GM19463 (cell line): ENCODE measurements at regions not wholly inside any gene's neighbourhood (a gene's known extent, or its start where the extent isn't known, plus 50 kb on each side); places are given as distances from the start of the nearest gene placed in this dataset.
A peak's percentile ranks its signal among the peaks of the same experiment; 100 is the strongest.
"Not testable (repeated sequence)": the region's sequence is repeated elsewhere in the genome, so short reads cannot be mapped to it uniquely, and the experiment has no call there.

ENCODE experiments used
- ATAC-seq: cut with Tn5 transposase; IDR thresholded peaks from one replicate; pipeline ENCODE4 v1.9.1; 2021; ENCODE audit warnings: mild to moderate bottlenecking, moderate library complexity; ENCODE audit not compliant: unreplicated experiment

DNA sequence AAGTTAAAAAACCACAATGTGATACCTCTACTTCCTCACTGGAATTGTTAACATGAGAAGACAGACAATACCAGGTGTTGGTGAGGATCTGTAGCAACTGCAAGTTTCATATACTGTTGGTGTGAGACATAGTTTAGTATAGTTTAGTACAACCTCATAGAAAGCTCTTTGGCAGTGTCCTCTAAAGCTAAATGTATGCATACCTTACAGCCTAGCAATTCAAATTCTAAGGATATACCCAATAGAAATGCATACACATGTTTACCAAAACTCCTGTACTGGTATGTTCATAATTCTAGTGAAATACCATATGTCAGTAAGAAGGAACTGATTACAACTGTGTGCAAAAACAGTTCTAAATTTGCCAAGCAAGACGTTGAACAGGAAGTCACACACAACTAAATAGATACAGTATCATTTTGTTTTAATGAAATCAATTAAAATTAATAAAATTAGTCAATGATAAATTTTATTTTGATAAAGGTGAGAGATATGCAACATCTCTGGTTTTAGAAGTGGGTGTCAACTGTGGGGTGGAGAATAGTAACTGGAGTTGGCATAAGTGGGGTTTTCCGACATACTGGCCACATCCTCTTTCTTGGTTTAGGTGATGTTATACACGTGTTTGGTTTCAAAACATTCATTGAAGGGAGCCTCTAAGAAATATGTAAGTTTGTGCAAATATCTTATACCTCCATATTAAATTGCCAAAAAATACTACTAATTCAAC, 450.7 kb downstream of the PTPRC start:
- ATAC-seq: peak; percentile 87

DNA sequence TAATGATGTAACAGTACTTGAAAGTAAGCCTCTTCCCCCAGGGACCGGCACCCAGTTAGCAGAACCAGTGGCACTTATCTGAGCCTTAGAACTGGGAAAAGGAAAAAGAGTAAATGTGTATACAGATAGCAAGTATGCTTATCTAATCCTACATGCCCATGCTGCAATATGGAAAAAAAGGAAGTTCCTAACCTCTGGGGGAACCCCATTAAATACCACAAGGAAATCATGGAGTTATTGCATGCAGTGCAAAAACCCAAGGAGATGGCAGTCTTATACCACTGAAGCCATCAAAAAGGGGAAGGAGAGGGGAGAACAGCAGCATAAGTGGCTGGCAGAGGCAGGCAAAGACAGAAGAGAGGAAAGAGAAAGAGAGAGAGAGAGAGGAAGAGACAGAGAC, 456.8 kb downstream of the PTPRC start:
- ATAC-seq: not testable (repeated sequence)

DNA sequence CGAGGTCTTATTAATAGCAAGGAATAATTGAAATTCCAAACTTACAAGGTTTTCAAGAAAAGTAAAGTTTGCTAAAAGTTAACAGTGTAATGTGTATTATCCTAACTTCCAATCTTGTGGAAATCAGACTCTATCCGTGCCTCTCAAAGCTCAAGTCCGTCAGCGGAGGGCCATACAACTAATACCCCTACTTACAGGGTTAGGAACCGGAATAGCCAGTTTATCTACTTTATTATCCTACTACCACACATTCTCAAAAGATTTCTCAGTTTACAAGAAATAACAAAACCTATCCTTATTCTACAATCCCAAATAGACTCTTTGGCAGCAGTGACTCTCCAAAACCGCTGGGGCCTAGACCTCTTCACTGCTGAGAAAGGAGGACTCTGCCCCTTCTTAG, 457.8 kb downstream of the PTPRC start:
- no peak for ATAC-seq

DNA sequence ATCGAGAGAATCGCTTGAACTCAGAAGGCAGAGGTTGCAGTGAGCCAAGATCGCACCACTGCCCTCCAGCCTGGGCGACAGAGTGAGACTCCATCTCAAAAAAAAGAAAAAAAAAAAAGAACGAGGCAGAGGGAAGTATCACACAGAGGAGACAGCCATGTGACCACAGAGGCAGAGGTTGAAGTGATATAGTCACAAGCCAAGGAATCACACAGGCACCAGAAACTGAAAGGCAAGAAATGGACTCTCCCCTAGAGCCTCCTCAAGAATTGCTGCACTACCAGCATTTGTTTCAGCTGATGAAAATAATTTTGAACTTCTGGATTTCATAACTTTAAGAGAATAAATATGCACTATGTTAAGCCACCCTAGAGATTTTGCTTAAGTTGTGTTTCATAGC, 459.6 kb downstream of the PTPRC start:
- ATAC-seq: peak; percentile 44

DNA sequence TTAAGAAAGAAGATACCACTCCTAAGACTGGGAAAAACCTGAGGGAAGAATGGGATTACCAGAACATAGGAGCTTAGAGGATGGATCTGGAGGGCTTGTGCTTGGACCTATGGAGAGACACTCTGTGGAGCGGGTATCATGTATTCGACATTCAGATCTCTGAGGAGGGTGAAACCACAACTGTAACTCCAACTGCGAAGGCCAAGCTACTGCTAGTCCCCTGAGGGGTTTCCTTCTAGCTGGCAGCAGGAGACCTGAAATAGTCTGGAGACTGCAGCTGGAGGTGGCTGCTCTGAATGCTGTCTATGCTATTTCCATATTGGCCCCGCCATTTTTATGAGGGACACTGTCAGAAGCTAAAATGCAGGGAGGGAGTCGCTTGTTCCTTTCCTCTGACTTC, 462.3 kb downstream of the PTPRC start:
- no peak for ATAC-seq

DNA sequence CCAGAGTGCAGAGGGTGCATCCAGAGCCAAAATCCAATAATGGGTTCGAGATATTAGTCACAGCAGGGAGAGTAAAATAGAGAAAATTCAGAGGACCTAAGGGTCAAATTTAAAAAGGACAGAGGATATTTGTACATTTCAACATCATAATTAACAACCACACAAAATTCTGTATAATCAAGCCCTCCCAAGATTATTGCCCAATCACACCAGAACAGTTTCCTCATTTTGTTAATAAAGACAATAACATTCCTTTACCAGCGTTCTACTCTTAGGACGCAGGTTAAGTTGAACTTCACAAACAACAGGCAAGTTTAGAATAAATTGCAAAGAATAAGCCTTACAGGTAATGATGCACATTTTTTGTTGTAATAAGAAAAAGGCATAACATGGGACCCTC, 462.8 kb downstream of the PTPRC start:
- no peak for ATAC-seq

DNA sequence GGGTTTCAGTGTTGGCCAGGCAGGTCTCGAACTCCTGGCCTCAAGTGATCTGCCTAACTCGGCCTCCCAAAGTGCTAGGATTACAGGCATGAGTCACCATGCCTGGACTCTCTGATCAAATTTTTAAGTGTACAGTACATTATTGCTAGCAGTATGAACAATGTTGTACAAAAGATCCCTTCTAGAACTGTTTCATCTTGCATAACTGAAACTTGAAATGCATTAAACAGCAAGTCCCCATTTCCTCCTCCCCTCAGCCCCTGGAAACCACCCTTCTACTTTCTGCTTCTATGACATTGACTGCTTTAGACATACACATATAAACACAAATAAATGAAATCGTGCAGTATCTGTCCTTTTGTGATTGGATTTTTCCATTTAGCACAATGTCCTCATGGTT, 463.4 kb downstream of the PTPRC start:
- peak; percentile 78 for ATAC-seq

DNA sequence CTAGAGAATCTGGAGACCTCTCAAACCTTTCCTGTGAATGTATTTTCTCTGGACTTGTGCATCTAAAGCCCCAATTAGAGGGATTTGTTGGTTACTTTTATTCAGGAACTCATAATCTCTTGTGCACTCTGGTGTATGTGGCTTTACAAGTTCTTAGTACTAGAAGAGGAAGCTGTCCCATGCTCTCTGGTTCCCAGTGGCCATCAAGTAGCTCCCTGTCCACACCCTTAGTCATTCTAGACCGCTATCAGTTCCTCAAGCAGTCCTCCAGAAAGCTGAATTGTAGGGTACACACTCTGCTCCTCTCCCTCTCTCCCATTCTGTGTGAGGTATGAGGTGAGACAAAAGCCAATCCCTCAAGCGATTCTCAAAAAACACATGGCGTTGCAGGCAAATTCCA, 470.3 kb downstream of the PTPRC start:
- no peak for ATAC-seq

DNA sequence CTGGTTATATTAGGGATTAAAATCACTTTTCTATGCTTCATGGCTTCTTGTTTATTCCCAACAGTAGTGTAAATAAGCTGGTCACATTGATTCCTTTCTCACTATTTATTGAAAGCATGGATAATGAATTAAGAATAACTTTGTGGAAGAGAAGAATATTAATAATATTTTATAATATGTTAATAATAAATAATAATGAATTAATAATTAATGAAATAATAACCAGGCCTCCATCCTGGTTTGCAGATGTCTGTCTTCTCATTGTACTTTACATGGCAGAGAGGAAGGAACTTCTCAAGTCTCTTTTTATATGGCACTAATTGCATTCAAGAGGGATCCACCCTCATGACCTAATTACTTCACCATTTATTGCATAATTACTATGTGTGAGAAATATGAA, 473.5 kb downstream of the PTPRC start:
- ATAC-seq: no peak

DNA sequence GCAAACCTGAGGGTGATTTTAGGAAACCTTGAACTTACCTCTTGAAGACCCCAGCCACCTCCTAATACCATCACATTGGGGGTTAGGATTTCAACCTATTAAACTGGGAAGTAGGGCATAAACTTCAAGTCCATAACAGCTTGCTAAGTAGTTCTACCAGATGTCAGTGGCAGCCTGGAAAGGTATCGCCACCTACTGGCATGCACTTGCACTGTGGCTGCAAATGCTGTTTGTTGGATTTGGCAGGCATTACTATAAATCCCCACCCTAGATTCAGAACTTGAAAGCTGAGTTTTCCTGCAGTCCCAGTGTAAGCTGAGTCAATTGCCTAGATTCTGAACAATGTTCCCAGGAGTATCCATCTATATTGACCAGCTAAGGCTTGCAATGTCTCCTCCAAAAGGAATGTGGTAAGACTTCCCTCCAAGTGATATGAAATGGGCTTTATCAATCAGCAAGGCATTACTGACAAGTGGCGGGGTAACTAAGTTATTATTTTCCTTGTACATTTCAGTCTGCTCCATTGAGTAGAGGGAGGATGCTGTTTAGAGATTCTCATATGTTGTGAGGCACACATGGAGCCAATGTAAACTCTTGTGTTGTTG, 474.5 kb downstream of the PTPRC start:
- no peak for ATAC-seq

DNA sequence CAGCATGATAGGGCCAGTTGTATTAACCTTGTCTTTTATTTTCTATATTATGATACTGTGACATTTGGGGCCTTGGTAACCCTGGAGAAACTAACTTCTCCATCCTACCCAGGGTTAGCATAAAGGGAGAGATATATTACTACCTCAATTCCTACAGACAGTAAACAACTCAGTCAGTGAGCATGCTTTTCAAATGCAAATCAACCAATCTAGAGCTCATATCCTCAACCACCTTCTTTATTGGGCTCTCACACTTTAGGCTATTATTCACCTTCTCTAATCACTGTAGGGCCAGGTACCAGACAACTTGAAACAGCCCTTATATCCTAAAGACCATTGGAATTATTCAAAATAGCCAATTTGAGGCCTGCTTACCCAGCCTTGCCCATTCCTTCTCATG, 477.6 kb downstream of the PTPRC start:
- no peak for ATAC-seq

DNA sequence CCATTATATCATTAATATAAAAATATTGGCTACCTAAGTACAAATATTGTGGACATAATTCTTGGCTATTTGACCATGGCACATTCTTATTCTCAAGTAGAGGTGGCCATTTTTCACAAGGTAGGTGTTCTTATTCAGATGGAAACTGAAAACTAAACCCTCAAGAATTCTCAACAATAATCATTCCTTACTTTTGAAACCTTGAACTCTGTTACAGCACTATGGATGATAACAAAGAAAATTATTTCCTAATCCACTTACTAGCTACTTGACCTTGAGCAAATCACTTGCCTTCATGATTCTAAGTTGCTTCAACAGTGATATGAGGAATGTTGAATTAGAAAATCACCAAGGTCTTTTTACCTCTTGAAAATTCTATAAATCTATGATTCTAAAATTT, 482.2 kb downstream of the PTPRC start:
- ATAC-seq: no peak

DNA sequence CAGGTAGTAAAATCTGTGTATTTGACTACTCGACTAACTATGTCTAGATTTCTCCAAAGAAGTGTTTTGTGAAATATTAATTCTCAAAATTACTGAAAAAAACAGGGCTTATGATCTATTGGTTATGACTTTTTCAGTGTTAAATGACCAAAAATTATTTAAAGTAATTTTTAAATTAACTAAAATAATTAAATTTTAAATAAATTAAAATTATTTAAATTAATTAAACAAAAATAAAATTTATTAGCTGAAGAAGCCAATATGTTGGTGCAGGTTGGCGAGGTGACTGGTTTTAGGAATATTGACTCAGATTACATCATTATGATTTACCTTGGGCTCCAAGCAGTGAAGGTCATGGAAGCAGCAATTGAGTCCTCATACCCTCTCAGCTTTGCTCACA, 483.2 kb downstream of the PTPRC start:
- no peak for ATAC-seq

DNA sequence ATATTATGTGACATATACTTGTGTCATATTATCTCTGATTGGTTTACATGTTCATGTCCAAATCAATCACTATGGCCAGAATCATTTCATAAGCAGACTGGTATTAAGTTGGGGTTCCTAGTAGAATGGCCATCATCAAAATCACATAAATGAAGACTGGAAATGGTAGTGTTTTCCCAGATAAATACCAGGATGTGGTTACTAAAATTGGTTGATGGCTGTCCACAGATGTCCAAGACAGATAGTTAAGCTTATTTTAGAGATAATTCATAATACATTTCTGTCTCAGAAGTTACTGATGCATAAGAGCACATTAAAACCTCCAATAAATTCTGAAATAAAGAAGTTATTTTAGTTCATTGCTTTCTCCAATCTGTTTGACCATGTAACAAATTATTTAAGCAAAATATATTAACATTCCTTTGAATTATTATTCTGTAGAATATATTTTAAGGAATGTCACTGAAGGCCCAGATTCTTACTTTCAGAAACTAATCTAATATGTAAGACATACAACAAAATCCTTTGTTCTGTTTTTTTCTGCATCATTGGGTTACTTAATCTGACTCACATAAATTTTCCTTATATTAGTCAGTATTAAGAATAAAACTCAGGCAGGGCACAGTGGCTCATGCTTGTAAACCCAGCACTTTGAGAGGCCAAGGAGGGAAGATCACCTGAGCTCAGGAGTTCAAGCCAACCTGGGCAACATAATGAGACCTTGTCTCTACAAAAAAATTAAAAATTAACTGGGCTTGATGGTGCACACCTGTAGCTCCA, 483.9 kb downstream of the PTPRC start:
- ATAC-seq: no peak

DNA sequence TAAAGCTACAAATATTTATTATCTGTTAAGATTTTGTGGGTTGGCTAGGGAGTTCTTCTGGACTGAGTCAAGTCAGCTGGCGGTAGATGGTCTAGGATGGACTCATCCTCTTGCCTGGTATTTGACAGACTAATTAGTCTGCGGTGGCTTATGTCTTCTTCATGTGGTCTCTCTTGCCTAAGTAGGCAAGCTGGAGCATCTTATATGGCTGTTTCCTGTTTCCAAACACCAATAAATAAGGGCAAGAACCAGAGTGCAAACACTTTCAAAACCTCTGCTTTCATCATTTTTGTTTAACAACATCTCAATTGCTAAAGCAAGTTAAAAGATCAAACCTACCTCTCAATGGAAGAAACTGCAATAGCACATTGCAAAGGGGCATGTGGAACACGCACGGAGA, 484.8 kb downstream of the PTPRC start:
- no peak for ATAC-seq

DNA sequence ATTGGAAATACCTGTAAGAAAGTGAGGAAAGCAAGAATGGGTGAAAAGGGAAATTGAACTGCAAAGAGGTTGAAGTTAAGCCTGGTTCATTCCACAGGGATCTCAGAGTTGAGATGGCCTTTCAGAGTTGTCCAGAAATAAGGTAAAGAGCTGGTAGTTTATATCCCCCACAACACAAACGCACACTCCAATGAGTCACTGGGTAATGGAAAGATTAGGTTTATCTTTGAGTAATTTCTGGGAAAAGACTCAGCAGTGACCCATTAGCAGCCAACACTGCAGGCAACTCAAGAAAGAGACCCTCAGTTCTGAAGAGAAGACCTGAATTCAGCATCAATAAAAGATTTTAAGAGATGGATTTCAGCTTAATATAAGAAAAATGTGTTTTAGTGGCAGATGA, 485.5 kb downstream of the PTPRC start:
- no peak for ATAC-seq

DNA sequence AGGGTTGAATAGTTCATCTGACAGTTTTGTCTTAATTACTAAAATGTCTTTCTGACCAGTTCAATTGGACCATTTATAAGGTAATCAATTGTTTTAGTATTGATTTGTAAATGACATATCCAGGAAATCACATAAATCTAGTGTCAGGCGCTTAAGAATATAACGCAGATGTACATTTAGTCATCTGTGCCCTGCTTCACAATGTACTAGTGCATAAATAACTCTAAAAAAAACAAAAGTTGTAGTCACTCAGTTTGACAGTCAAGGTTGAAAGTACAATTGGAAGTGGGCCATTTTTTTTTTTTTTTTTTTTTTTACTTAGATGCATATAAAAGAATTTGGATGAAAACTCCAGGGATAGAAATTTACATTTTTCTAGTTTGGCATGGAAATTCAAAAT, 490.4 kb downstream of the PTPRC start:
- no peak for ATAC-seq

DNA sequence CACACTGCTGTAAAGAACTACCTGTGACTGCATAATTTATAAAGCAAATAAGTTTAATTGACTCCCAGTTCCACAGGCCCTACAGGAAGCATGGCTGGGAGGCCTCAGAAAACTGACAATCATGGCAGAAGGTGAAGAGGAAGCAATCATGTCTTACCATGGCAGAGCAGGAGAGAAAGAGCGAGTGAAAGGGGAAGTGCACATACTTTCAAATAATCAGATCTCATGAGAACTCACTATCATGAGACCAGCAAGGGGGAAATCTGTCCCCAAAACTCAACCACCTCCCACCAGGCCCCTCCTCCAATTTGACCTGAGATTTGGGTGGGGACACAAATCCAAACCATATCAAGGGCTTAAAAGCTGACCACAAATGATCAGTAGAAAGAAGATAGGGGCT, 493.2 kb downstream of the PTPRC start:
- no peak for ATAC-seq

DNA sequence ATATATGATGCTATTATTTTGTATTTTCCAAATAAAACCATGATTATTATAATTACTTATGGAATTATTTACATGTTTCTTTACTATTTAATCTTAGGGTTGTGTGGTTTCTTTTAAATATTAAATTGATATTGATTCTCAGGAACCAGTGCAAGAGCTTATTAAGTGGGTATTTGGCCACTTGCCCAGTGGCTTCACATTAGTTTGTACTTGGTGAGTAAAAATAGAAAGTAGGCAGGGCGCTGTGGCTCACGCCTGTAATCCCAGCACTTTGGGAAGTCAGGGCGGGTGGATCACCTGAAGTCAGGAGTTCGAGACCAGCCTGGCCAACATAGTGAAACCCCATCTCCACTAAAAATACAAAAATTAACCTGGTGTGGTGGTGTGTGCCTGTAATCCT, 497.1 kb downstream of the PTPRC start:
- ATAC-seq: no peak

DNA sequence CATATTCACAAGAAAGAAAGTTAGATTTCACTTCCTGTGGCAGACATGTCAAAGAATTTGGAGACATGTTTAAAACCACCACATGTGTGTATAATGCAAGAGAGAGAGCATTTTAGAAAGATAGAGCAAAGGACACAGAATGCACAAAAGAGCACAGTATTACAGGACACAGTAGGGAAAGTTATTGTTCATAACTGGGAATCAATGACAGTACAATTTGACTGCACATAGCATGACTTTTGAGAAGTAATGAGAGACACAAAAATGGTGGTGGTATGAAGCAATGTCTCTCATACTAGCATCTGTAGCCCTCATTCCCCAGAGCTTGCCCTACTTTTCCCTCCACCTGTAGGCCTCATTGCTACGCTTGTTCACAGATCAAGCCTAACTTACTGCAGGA, 499.2 kb downstream of the PTPRC start:
- ATAC-seq: no peak

DNA sequence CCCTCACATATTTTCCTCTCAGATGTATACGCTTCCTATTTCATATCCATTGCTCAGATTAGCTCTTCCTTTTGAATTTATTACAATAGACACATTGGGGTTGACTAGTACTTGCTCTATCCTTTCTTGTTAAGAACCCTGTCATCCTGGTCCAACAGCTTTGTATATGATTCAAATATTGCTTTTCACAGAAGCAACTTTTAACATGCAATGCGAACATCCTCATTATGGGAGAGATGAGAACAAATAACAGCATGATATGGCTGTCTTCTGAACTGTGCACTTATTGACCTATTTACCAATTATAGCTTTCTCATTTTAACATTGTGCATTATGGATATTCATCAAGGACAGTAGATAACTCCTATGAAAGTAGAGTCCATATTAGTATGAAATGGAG, 510.8 kb downstream of the PTPRC start:
- ATAC-seq: no peak

DNA sequence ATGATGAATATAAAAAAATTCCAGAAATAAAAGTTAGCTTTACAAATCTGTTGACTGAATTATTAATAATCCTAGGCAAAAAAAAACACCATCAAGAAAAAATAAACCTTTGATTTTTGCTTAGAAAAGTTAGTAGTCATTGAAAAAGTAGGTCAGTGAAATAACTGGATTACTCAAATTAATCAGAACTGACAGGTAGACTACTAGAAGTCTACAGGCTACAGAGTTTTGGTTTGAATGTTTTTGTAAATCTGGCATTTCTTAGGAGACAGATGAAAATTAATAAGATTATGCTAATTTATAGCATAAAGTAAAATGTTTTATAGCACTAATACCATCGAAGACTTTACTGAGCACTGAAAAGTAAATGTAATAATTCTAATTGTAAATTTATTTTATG, 511.9 kb downstream of the PTPRC start:
- ATAC-seq: no peak
